Panc1 (cell line): ENCODE measurements at regions not wholly inside any gene's neighbourhood (a gene's known extent, or its start where the extent isn't known, plus 50 kb on each side); places are given as distances from the start of the nearest gene placed in this dataset.
"Not testable (repeated sequence)": the region's sequence is repeated elsewhere in the genome, so short reads cannot be mapped to it uniquely, and the experiment has no call there.

ENCODE experiments used
- CTCF ChIP-seq: fragments of 450-650 bp; IDR thresholded peaks from 2 replicates; pipeline ENCODE4 v1.5.1; 2017; ENCODE audit warnings: mild to moderate bottlenecking
- POLR2AphosphoS5 ChIP-seq: IDR thresholded peaks from 2 replicates; pipeline ENCODE4 v1.6.1; 2012; ENCODE audit warnings: mild to moderate bottlenecking, low read depth, low read length, moderate library complexity

- not testable (repeated sequence) for TF ChIP-seq CTCF, POLR2AphosphoS5
Measured at GRCh38 chr16:88151129-88151499, 199.9 kb downstream of the BANP start.
